Tibial artery (tissue), 4 donors: ENCODE measurements at regions not wholly inside any gene's neighbourhood (a gene's known extent, or its start where the extent isn't known, plus 50 kb on each side); places are given as distances from the start of the nearest gene placed in this dataset.

Experiments used
- DNase-seq, 2 donors: peaks; one replicate each; pipeline ENCODE4 v3.0.0-alpha.2; 2019
- H3K27ac ChIP-seq, 2 donors: fragments of 200-600 bp; sonication (generic) in 1 of 2; 1 replicate in 1 of 2; 2 replicates in 1 of 2; pipeline ENCODE4 v1.5.1; 2018 to 2019; ENCODE audit warnings: mild to moderate bottlenecking in 1 of 2
- H3K27me3 ChIP-seq, 2 donors: fragments of 200-600 bp; sonication (generic) in 1 of 2; one replicate each; pipeline versions ENCODE4 v1.5.1 to v1.6.0; 2016 to 2019
- H3K36me3 ChIP-seq, 3 donors: fragments of 200-600 bp; sonication (generic) in 2 of 3; one replicate each; pipeline ENCODE4 v1.5.1; 2016 to 2019; ENCODE audit warnings: mild to moderate bottlenecking in 2 of 3
- H3K4me1 ChIP-seq, 4 donors: fragments of 200-600 bp; sonication (generic) in 2 of 4; 1 replicate in 3 of 4; 2 replicates in 1 of 4; pipeline ENCODE4 v1.5.1; 2016 to 2019
- H3K4me3 ChIP-seq, 2 donors: fragments of 200-600 bp; sonication (generic) in 1 of 2; 1 replicate in 1 of 2; 2 replicates in 1 of 2; pipeline ENCODE4 v1.5.1; 2018 to 2019; ENCODE audit warnings: mild to moderate bottlenecking in 2 of 2
- H3K9me3 ChIP-seq, 3 donors: fragments of 200-600 bp; sonication (generic) in 1 of 3; one replicate each; pipeline ENCODE4 v1.5.1; 2016 to 2019
- intact Hi-C: fragments of 100-400 bp; cut with DNase I; formaldehyde crosslinking; loops from one replicate; pipeline ENCODE4 v1.15.0; 2023; ENCODE audit warnings: low total_unique reads
- TF ChIP-seq, protein P1 (sequence below), 2 experiments: fragments of 200-600 bp in 1 of 2; fragments of 450-650 bp in 1 of 2; IDR thresholded peaks; one replicate each; pipeline ENCODE4 v1.5.1; 2017 to 2019; ENCODE audit warnings: antibody characterized with exemption in 2 of 2, mild to moderate bottlenecking in 1 of 2, moderate library complexity in 1 of 2

GRCh38 chr16:61007694-61008093 lies 1028.5 kb downstream of the CDH8 start:
- Histone ChIP-seq H3K4me3 (no peak overlapping the region), H3K27me3 (no peaks in the 10 kb centered on the region), H3K9me3 (no peaks in the 10 kb centered on the region), H3K27ac (no peak overlapping the region), H3K4me1 (no peaks in the 10 kb centered on the region), H3K36me3 (no peaks in the 10 kb centered on the region)
- TF ChIP-seq, protein P1, sequence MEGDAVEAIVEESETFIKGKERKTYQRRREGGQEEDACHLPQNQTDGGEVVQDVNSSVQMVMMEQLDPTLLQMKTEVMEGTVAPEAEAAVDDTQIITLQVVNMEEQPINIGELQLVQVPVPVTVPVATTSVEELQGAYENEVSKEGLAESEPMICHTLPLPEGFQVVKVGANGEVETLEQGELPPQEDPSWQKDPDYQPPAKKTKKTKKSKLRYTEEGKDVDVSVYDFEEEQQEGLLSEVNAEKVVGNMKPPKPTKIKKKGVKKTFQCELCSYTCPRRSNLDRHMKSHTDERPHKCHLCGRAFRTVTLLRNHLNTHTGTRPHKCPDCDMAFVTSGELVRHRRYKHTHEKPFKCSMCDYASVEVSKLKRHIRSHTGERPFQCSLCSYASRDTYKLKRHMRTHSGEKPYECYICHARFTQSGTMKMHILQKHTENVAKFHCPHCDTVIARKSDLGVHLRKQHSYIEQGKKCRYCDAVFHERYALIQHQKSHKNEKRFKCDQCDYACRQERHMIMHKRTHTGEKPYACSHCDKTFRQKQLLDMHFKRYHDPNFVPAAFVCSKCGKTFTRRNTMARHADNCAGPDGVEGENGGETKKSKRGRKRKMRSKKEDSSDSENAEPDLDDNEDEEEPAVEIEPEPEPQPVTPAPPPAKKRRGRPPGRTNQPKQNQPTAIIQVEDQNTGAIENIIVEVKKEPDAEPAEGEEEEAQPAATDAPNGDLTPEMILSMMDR (IDR thresholded peaks at IDR 0.05): no peak
- no peak for DNase-seq
- intact Hi-C loops: no loop called here

DNA sequence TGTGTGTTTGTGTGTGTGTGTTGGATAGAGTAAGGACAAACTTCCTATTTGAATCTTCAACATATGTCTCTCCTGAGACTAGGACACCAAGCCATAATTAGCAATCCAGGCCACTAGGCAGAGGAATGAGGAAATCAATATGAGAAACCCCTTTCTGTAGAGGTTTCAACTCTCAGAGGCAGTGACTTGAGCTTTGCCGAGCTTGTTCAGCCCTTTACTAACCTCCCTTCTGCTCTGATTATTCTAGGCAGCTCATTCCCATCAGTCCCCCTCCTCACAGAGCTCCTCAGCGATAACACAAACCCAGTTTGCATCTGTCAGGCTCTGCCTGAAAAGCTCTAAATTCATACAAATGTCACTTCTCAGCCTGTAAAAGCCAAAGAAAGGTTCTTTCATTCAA lies 1030.3 kb downstream of the CDH8 start:
- Histone ChIP-seq H3K4me1 (no peaks in the 10 kb centered on the region), H3K36me3 (no peaks in the 10 kb centered on the region), H3K4me3 (no peak overlapping the region), H3K27me3 (no peaks in the 10 kb centered on the region), H3K9me3 (no peaks in the 10 kb centered on the region), H3K27ac (no peak overlapping the region)
- intact Hi-C loops: no loop called here
- DNase-seq: no peak
- TF ChIP-seq, protein P1 (IDR thresholded peaks at IDR 0.05): no peak

- TF ChIP-seq, protein P1 (IDR thresholded peaks at IDR 0.05): no peak
- H3K27me3 ChIP-seq: no peaks in the 10 kb centered on the region
- H3K4me3 ChIP-seq: no peak overlapping the region
- H3K27ac ChIP-seq: no peak overlapping the region
- no peaks in the 10 kb centered on the region for H3K9me3 ChIP-seq
- no peaks in the 10 kb centered on the region for H3K4me1 ChIP-seq
- no peaks in the 10 kb centered on the region for H3K36me3 ChIP-seq
- intact Hi-C loops: no loop called here
- no peak for DNase-seq
Measured at GRCh38 chr16:61002479-61003204, 1033.6 kb downstream of the CDH8 start.

DNA sequence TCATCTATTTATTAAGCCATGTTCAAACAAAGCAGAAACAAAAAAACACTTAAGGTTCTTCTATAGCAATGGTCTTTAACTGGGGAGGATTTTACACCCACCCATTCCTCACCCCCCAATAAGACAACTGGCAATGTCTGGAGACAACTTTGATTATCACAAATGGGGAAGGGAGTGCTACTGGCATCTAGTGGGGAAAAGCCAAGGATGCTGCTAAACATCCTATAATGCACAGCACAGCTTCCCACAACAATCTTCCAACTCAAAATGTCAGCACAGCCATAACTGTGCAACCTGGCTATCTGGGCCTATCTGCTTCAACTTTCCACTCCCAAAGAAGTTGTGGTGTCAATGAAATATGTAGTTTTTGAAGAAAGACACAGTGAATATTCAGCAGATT lies 1044.4 kb downstream of the CDH8 start:
- intact Hi-C loops: no loop called here
- no peaks in the 10 kb centered on the region for H3K36me3 ChIP-seq
- no peak overlapping the region for H3K27ac ChIP-seq
- H3K4me1 ChIP-seq: no peaks in the 10 kb centered on the region
- TF ChIP-seq, protein P1 (IDR thresholded peaks at IDR 0.05): no peak
- H3K4me3 ChIP-seq: no peak overlapping the region
- no peak for DNase-seq
- no peaks in the 10 kb centered on the region for H3K27me3 ChIP-seq
- H3K9me3 ChIP-seq: no peaks in the 10 kb centered on the region

GRCh38 chr16:60989592-60989991 lies 1046.6 kb downstream of the CDH8 start:
- Histone ChIP-seq H3K4me1 (no peaks in the 10 kb centered on the region), H3K4me3 (no peak overlapping the region), H3K27me3 (no peaks in the 10 kb centered on the region), H3K9me3 (no peaks in the 10 kb centered on the region), H3K27ac (no peak overlapping the region), H3K36me3 (no peaks in the 10 kb centered on the region)
- TF ChIP-seq, protein P1 (IDR thresholded peaks at IDR 0.05): no peak
- DNase-seq: no peak
- intact Hi-C loops: no loop called here

GRCh38 chr16:60979119-60979518 lies 1057.1 kb downstream of the CDH8 start:
- no peak for DNase-seq
- Histone ChIP-seq H3K4me3 (no peak overlapping the region), H3K4me1 (no peaks in the 10 kb centered on the region), H3K27ac (no peak overlapping the region), H3K36me3 (no peaks in the 10 kb centered on the region), H3K27me3 (no peaks in the 10 kb centered on the region), H3K9me3 (no peaks in the 10 kb centered on the region)
- intact Hi-C loops: no loop called here
- TF ChIP-seq, protein P1 (IDR thresholded peaks at IDR 0.05): no peak
